Adrenal gland (tissue), 5 donors: ENCODE measurements at regions not wholly inside any gene's neighbourhood (a gene's known extent, or its start where the extent isn't known, plus 50 kb on each side); places are given as distances from the start of the nearest gene placed in this dataset.

Experiments used
- POLR2A ChIP-seq, 2 donors: fragments of 450-650 bp; IDR thresholded peaks; one replicate each; pipeline ENCODE4 v1.6.1; 2017; ENCODE audit warnings: antibody characterized with exemption in 2 of 2, mild to moderate bottlenecking in 2 of 2, moderate library complexity in 1 of 2
- TF ChIP-seq, protein P1 (sequence below), 6 experiments: fragments of 450-650 bp in 4 of 6; fragments of 200-600 bp in 2 of 6; sonication (generic) in 1 of 6; IDR thresholded peaks; 1 replicate in 5 of 6; 2 replicates in 1 of 6; pipeline versions ENCODE4 v1.5.1 to v1.8.0; 2016 to 2021; ENCODE audit warnings: antibody characterized with exemption in 6 of 6, mild to moderate bottlenecking in 2 of 6, moderate library complexity in 1 of 6
- donor health status: DM: no; HTN: no; CAD: no.

DNA sequence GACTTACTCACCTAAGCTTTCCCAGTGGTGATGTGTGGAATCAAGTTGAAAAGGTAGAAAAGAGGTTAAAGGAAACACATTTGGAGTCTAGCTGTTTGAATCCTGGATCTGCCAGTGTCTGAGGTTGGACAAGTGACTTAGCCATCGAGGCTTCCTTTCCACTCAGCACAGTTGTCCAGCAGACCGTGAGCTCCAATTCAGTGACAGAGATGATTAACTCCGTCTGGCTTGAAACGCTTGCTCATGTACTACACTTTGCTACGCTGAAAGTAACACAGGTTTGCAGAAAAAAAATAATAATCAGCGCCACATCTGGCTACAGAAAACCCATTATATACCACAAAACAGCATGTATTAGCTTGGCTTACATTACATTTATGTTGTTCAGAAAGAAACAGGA, 364.9 kb upstream of the MCTP2 start:
- TF ChIP-seq, protein P1, sequence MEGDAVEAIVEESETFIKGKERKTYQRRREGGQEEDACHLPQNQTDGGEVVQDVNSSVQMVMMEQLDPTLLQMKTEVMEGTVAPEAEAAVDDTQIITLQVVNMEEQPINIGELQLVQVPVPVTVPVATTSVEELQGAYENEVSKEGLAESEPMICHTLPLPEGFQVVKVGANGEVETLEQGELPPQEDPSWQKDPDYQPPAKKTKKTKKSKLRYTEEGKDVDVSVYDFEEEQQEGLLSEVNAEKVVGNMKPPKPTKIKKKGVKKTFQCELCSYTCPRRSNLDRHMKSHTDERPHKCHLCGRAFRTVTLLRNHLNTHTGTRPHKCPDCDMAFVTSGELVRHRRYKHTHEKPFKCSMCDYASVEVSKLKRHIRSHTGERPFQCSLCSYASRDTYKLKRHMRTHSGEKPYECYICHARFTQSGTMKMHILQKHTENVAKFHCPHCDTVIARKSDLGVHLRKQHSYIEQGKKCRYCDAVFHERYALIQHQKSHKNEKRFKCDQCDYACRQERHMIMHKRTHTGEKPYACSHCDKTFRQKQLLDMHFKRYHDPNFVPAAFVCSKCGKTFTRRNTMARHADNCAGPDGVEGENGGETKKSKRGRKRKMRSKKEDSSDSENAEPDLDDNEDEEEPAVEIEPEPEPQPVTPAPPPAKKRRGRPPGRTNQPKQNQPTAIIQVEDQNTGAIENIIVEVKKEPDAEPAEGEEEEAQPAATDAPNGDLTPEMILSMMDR (IDR thresholded peaks at IDR 0.05): no peak
- no peak for TF ChIP-seq POLR2A (IDR thresholded peaks at IDR 0.05)
